Right lobe of liver (tissue), 6 donors: ENCODE measurements at regions not wholly inside any gene's neighbourhood (a gene's known extent, or its start where the extent isn't known, plus 50 kb on each side); places are given as distances from the start of the nearest gene placed in this dataset.

Source experiments
- ATAC-seq, 4 donors: fragments of 200-7000 bp; cut with Tn5 transposase; one replicate each; pipeline ENCODE4 v1.9.1; 2020; ENCODE audit warnings: mild to moderate bottlenecking in 4 of 4, moderate library complexity in 4 of 4
- DNase-seq, 3 donors: peaks; one replicate each; pipeline ENCODE4 v3.0.0-alpha.2; 2020
- H3K27ac ChIP-seq, 3 donors: fragments of 200-600 bp; one replicate each; pipeline ENCODE4 v1.8.0; 2022
- H3K27me3 ChIP-seq, 2 donors: fragments of 200-600 bp; one replicate each; pipeline ENCODE4 v1.8.0; 2022
- H3K36me3 ChIP-seq, 4 donors: fragments of 200-600 bp; sonication (generic) in 1 of 4; one replicate each; pipeline versions ENCODE4 v1.5.1 to v1.8.0; 2017 to 2022; ENCODE audit warnings: control low read depth in 1 of 4
- H3K4me1 ChIP-seq, 4 donors: fragments of 200-600 bp; sonication (generic) in 1 of 4; one replicate each; pipeline versions ENCODE4 v1.5.1 to v1.8.0; 2017 to 2022; ENCODE audit warnings: control low read depth in 1 of 4
- H3K4me3 ChIP-seq, 3 donors: fragments of 200-600 bp; one replicate each; pipeline ENCODE4 v1.8.0; 2022
- H3K9me3 ChIP-seq, 4 donors: fragments of 200-600 bp; sonication (generic) in 1 of 4; one replicate each; pipeline versions ENCODE4 v1.5.1 to v1.8.0; 2017 to 2022; ENCODE audit warnings: control low read depth in 1 of 4
- CTCF ChIP-seq, 4 donors: fragments of 200-600 bp in 3 of 4; fragments of 450-650 bp in 1 of 4; IDR thresholded peaks; one replicate each; pipeline versions ENCODE4 v1.5.1 to v1.8.0; 2016 to 2022; ENCODE audit warnings: antibody characterized with exemption in 4 of 4, mild to moderate bottlenecking in 2 of 4
- POLR2A ChIP-seq: fragments of 450-650 bp; IDR thresholded peaks from one replicate; pipeline ENCODE4 v1.6.1; 2017; ENCODE audit warnings: antibody characterized with exemption, mild to moderate bottlenecking
- WGBS: methylation state at CpG from one replicate; pipeline ENCODE4 v1.1.6; 2018; ENCODE audit warnings: low coverage, low lambda C conversion rate; ENCODE audit not compliant: insufficient coverage; ENCODE audit errors: missing lambda C conversion rate; 5-methylcytosine and 5-hydroxymethylcytosine counted together
- intact Hi-C, 2 donors: fragments of 100-400 bp; cut with DNase I; formaldehyde crosslinking; loops; one replicate each; pipeline versions ENCODE4 v1.11.2 to v1.14.1; 2022
- donor health status: DM: no; HTN: yes; CAD: no.
- donor health status: DM: no; HTN: no; CAD: no.
- donor health status: DM: no; HTN: no; CAD: no.
- donor health status: DM: no; HTN: yes; CAD: no.
- donor health status: DM: no; HTN: yes; CAD: no.

- no peak for DNase-seq
- no peak for ATAC-seq
- H3K27ac ChIP-seq: no peak overlapping the region
- WGBS: 72% methylated on average over 8 of the region's 15 CpGs
- no peak overlapping the region for H3K4me3 ChIP-seq
- no peaks in the 10 kb centered on the region for H3K4me1 ChIP-seq
- no peaks in the 10 kb centered on the region for H3K9me3 ChIP-seq
- TF ChIP-seq POLR2A: no peak
- TF ChIP-seq CTCF (IDR thresholded peaks at IDR 0.05): no peak
- no peaks in the 10 kb centered on the region for H3K27me3 ChIP-seq
- intact Hi-C loops: no loop called here
- H3K36me3 ChIP-seq: no peaks in the 10 kb centered on the region
These were observed 458.0 kb downstream of the MATN1 start for GRCh38 chr1:30265127-30266070.

- ATAC-seq (no peak), DNase-seq (no peak)
- H3K4me1 ChIP-seq: no peaks in the 10 kb centered on the region
- no peak overlapping the region for H3K4me3 ChIP-seq
- 85% methylated on average over 4 of the region's 4 CpGs for WGBS
- no peak overlapping the region for H3K27ac ChIP-seq
- no peaks in the 10 kb centered on the region for H3K27me3 ChIP-seq
- no peaks in the 10 kb centered on the region for H3K36me3 ChIP-seq
- H3K9me3 ChIP-seq: no peaks in the 10 kb centered on the region
- TF ChIP-seq POLR2A (no peak), CTCF (IDR thresholded peaks at IDR 0.05) (no peak)
- intact Hi-C loops: no loop called here
These were observed 458.7 kb downstream of the MATN1 start for GRCh38 chr1:30264672-30265025.

GRCh38 chr1:30263888-30264671 lies 459.3 kb downstream of the MATN1 start:
- Histone ChIP-seq H3K27ac (no peak overlapping the region), H3K27me3 (no peaks in the 10 kb centered on the region), H3K36me3 (no peaks in the 10 kb centered on the region), H3K4me1 (no peaks in the 10 kb centered on the region), H3K9me3 (no peaks in the 10 kb centered on the region), H3K4me3 (no peak overlapping the region)
- WGBS: 74% methylated on average over 7 of the region's 9 CpGs
- TF ChIP-seq CTCF (IDR thresholded peaks at IDR 0.05): no peak
- no peak for TF ChIP-seq POLR2A
- no peak for DNase-seq
- intact Hi-C loops: no loop called here
- ATAC-seq: no peak

GRCh38 chr1:30263405-30263804 lies 460.0 kb downstream of the MATN1 start:
- DNase-seq: no peak
- intact Hi-C loops: no loop called here

More at GRCh38 chr1:30263405-30263804, 460.0 kb downstream of the MATN1 start:
- TF ChIP-seq POLR2A (no peak), CTCF (IDR thresholded peaks at IDR 0.05) (no peak)
- no peaks in the 10 kb centered on the region for H3K4me1 ChIP-seq
- no peak overlapping the region for H3K4me3 ChIP-seq
- H3K36me3 ChIP-seq: no peaks in the 10 kb centered on the region
- no peaks in the 10 kb centered on the region for H3K9me3 ChIP-seq
- no CpG with 5 or more reads among the region's 4 CpGs for WGBS
- ATAC-seq: no peak
- no peak overlapping the region for H3K27ac ChIP-seq
- no peaks in the 10 kb centered on the region for H3K27me3 ChIP-seq
